Omental fat pad (tissue), 3 donors: ENCODE measurements at regions not wholly inside any gene's neighbourhood (a gene's known extent, or its start where the extent isn't known, plus 50 kb on each side); places are given as distances from the start of the nearest gene placed in this dataset.

Experiments
- ATAC-seq: fragments of 150-250 bp; one replicate; pipeline ENCODE4 v1.9.1; 2016; ENCODE audit warnings: mild to moderate bottlenecking, moderate library complexity; ENCODE audit not compliant: low FRiP score
- DNase-seq: peaks from one replicate; pipeline ENCODE4 v3.0.0-alpha.2; 2019; ENCODE audit warnings: low spot score
- CTCF ChIP-seq, 3 donors: fragments of 450-650 bp; IDR thresholded peaks; one replicate each; pipeline ENCODE4 v1.5.1; 2016 to 2017; ENCODE audit warnings: antibody characterized with exemption in 3 of 3, mild to moderate bottlenecking in 3 of 3, moderate library complexity in 2 of 3

GRCh38 chr3:194906229-194906629 is 220.5 kb downstream of the FAM43A start:
- DNase-seq: no peak
- no peak for ATAC-seq
- TF ChIP-seq CTCF (IDR thresholded peaks at IDR 0.05): no peak

GRCh38 chr3:194906970-194907629 is 221.4 kb downstream of the FAM43A start:
- no peak for ATAC-seq
- no peak for TF ChIP-seq CTCF (IDR thresholded peaks at IDR 0.05)
- DNase-seq: no peak

- no peak for ATAC-seq
- TF ChIP-seq CTCF (IDR thresholded peaks at IDR 0.05): no peak
- no peak for DNase-seq
These were observed 222.1 kb downstream of the FAM43A start for GRCh38 chr3:194907811-194908210.

- DNase-seq: no peak
- no peak for ATAC-seq
- no peak for TF ChIP-seq CTCF (IDR thresholded peaks at IDR 0.05)
These were observed 222.8 kb downstream of the FAM43A start for GRCh38 chr3:194908496-194908895.

- ATAC-seq: no peak
- no peak for DNase-seq
- TF ChIP-seq CTCF (IDR thresholded peaks at IDR 0.05): no peak
These were observed 223.3 kb downstream of the FAM43A start for GRCh38 chr3:194908972-194909371.

GRCh38 chr3:194910414-194910984 is 224.8 kb downstream of the FAM43A start:
- ATAC-seq (no peak), DNase-seq (no peak)

More at GRCh38 chr3:194910414-194910984, 224.8 kb downstream of the FAM43A start:
- TF ChIP-seq CTCF (IDR thresholded peaks at IDR 0.05): no peak
